ENCODE measurements at regions not wholly inside any gene's neighbourhood (a gene's known extent, or its start where the extent isn't known, plus 50 kb on each side); places are given as distances from the start of the nearest gene placed in this dataset.
"Not testable (repeated sequence)": the region's sequence is repeated elsewhere in the genome, so short reads cannot be mapped to it uniquely, and the experiment has no call there.

DNA sequence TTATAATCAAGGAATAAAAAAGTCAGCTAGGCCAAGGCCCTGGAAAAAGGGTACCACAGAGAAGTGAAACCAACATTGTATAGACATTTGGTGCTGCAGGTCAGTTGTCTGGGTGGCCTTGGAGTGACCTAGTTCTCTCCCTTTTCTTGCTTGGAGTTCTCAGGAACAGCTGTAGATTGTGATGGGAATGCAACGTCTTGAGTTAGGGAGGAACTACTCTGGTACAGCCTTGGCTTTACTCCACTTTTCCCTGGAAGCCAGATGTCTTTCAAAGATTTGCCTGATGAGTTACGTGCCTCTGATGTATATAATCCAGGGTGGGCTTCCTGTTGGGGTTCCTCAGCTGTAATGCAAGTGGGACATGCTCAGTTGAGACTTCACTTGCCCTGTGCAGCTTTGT, 694.7 kb downstream of the HTR1B start:
- DNase-seq: no peak
- in situ Hi-C loops (cut with MboI; ENCODE audit: low pct_unique_long_range_greater_than_20kb, low sequenced_read_pairs): no loop called here

GRCh38 chr6:76764057-76764456, 691.6 kb upstream of the IMPG1 start:
- in situ Hi-C loops (cut with MboI; ENCODE audit: low pct_unique_long_range_greater_than_20kb, low sequenced_read_pairs): no loop called here
- no peak for DNase-seq

DNA sequence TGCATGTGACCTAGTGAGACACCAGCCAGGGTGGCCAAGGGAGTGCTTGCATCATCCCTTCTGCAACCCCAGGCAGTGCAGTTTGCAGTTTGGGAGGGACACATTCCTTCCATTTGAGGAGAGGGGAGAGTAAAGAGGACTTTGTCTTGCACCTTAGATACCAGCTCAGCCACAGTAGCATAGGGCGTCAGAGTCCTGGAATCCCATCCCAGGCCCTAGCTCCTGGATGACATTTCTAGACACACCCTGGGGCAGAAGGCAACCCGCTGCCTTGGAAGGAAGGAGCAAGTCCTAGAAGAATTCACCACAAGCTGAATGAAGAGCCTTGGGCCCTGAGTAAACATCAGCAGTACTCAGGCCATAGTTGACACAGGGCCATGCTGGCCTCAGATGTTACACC, 680.4 kb upstream of the IMPG1 start:
- in situ Hi-C loops (cut with MboI; ENCODE audit: low pct_unique_long_range_greater_than_20kb, low sequenced_read_pairs): no loop called here
- DNase-seq: no peak

GRCh38 chr6:76745388-76745787, 672.9 kb upstream of the IMPG1 start:
- in situ Hi-C loops (cut with MboI; ENCODE audit: low pct_unique_long_range_greater_than_20kb, low sequenced_read_pairs); DNase-seq: not testable (repeated sequence)

- DNase-seq; in situ Hi-C loops (cut with MboI; ENCODE audit: low pct_unique_long_range_greater_than_20kb, low sequenced_read_pairs): not testable (repeated sequence)
These were observed 671.8 kb upstream of the IMPG1 start for GRCh38 chr6:76744151-76744720.

- in situ Hi-C loops (cut with MboI; ENCODE audit: low pct_unique_long_range_greater_than_20kb, low sequenced_read_pairs): no loop called here
These were observed 670.5 kb upstream of the IMPG1 start for GRCh38 chr6:76742919-76743318.

GRCh38 chr6:76719449-76719848, 647.0 kb upstream of the IMPG1 start:
- no peak for DNase-seq
- in situ Hi-C loops (cut with MboI; ENCODE audit: low pct_unique_long_range_greater_than_20kb, low sequenced_read_pairs): no loop called here

More at GRCh38 chr6:76742919-76743318, 670.5 kb upstream of the IMPG1 start:
- no peak for DNase-seq

- in situ Hi-C loops (cut with MboI; ENCODE audit: low pct_unique_long_range_greater_than_20kb, low sequenced_read_pairs): no loop called here
These were observed 636.3 kb upstream of the IMPG1 start for GRCh38 chr6:76708641-76709331.

DNA sequence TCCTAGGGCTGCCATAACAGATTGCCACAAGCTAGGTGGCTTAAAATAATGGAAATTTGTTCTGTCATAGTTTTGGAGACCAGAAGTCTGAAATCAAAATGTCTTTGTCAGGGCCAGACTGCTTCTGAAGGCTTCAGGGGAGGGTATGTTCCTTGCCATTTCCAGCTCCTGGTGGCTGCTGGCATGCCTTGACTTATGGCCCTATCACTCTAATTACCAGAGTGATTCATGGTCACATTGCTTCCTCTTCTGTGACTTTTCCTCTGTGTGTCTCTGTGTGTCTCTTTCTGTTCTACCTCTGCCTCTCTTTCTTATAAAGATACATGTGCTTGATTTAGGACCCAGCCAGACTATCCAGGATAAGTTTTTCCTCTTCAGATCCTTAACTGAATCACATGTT, 635.2 kb upstream of the IMPG1 start:
- no peak for DNase-seq
- in situ Hi-C loops (cut with MboI; ENCODE audit: low pct_unique_long_range_greater_than_20kb, low sequenced_read_pairs): no loop called here

More at GRCh38 chr6:76708641-76709331, 636.3 kb upstream of the IMPG1 start:
- no peak for DNase-seq

DNA sequence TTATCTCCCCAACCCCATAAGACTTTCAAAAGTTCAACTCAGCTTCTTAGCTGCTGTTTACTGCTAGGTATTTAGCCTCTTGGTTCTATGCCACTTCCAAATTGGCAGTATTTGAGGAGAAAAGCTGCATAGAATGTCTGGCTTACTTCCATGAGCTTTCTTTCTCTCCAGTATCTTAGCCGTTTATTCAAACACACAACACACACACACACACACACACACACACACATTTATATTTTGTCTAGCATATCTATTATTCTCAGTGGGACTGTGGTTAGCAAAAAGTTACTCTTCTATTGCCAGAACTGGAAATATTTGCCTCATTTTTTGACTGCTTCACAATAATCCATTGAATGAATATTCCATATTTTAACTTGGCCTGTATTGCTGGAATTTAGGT, 634.2 kb upstream of the IMPG1 start:
- DNase-seq: no peak
- in situ Hi-C loops (cut with MboI; ENCODE audit: low pct_unique_long_range_greater_than_20kb, low sequenced_read_pairs): no loop called here

GRCh38 chr6:76706086-76706485, 633.6 kb upstream of the IMPG1 start:
- DNase-seq: no peak
- in situ Hi-C loops (cut with MboI; ENCODE audit: low pct_unique_long_range_greater_than_20kb, low sequenced_read_pairs): no loop called here

DNA sequence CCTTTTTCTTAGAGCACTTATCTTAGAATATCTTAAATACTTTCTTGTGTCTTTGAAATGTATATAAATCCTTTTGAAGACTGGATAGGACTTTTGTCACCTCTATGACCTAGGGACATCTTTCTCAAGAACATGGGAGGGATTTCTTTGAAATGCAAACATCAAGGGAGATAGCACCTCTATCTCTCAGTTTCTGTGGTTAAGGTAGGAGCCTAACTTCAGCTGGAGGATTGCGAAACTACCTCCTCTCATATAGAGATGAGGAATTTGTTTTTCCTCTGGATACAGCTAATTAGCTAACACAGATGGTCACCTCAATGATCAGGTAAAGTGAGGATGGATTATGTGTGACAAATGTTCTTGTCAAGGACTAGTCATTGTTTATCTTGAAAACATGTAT, 631.3 kb upstream of the IMPG1 start:
- DNase-seq: no peak
- in situ Hi-C loops (cut with MboI; ENCODE audit: low pct_unique_long_range_greater_than_20kb, low sequenced_read_pairs): no loop called here

DNA sequence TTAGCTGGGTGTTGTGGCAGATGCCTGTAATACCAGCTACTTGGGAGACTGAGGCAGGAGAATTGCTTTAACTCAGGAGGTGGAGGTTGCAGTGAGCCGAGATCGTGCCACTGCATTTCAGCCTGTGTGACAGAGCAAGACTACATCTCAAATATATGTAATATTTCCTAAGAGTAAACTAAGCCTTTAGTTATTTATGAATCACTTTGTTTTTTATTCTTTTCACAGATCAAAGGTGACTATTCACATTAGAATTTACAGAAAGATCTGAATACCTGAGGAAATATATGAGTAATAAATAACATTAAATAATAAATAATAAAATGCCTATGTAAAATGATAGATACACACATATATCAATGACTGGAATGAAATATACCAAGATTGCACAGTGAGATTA, 630.8 kb upstream of the IMPG1 start:
- DNase-seq: no peak

GRCh38 chr6:76702187-76702586, 629.7 kb upstream of the IMPG1 start:
- no peak for DNase-seq
- in situ Hi-C loops (cut with MboI; ENCODE audit: low pct_unique_long_range_greater_than_20kb, low sequenced_read_pairs): no loop called here

More for the DNA sequence above, 630.8 kb upstream of the IMPG1 start:
- in situ Hi-C loops (cut with MboI; ENCODE audit: low pct_unique_long_range_greater_than_20kb, low sequenced_read_pairs): no loop called here

GRCh38 chr6:76701610-76702009, 629.1 kb upstream of the IMPG1 start:
- DNase-seq: no peak
- in situ Hi-C loops (cut with MboI; ENCODE audit: low pct_unique_long_range_greater_than_20kb, low sequenced_read_pairs): no loop called here

- in situ Hi-C loops (cut with MboI; ENCODE audit: low pct_unique_long_range_greater_than_20kb, low sequenced_read_pairs): no loop called here
- no peak for DNase-seq
These were observed 625.1 kb upstream of the IMPG1 start for GRCh38 chr6:76697585-76697984.

DNA sequence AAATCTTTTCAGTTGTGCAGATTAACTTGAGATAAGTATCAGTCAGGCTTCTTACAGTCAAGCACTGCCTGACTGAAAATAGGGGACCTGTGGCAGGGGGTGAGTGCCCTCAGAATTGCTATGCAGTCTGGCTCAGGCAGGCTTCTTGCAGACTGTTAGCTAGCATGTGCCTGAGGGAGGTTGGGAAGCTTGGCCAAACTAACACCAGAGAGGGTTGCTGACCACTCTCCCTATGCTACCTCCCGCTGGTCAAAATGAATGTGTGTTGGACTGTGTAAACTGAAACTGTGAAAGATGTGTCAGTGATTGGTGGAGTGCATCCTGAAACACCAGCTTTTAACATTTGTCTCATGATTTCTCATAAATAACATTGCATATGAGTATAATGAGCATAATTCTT, 622.3 kb upstream of the IMPG1 start:
- in situ Hi-C loops (cut with MboI; ENCODE audit: low pct_unique_long_range_greater_than_20kb, low sequenced_read_pairs): no loop called here
- DNase-seq: no peak

GRCh38 chr6:76684875-76685274, 612.4 kb upstream of the IMPG1 start:
- DNase-seq: no peak
- in situ Hi-C loops (cut with MboI; ENCODE audit: low pct_unique_long_range_greater_than_20kb, low sequenced_read_pairs): no loop called here

- no peak for DNase-seq
- in situ Hi-C loops (cut with MboI; ENCODE audit: low pct_unique_long_range_greater_than_20kb, low sequenced_read_pairs): no loop called here
These were observed 611.5 kb upstream of the IMPG1 start for GRCh38 chr6:76683985-76684384.

GRCh38 chr6:76682842-76683241, 610.4 kb upstream of the IMPG1 start:
- peak; percentile 38 for DNase-seq
- in situ Hi-C loops (cut with MboI; ENCODE audit: low pct_unique_long_range_greater_than_20kb, low sequenced_read_pairs): no loop called here

DNA sequence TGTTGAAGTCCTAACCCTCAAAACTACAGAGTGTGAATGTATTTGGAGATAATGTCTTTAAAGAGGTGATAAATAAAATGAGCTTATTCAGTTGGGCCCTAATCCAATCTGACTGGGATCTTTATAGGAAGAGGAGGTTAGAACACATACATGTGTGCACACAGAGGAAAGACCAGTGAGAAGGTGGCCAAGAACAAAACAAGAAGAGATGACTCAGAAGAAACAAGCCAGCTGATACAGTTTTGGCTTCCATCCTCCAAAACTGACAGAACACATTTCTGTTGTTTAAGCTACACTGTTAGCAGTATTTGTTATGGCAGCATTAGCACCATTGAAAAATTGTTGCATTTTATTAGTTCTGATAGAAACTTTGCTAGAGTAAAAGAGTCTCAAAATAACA, 609.3 kb upstream of the IMPG1 start:
- in situ Hi-C loops (cut with MboI; ENCODE audit: low pct_unique_long_range_greater_than_20kb, low sequenced_read_pairs): no loop called here

More for the DNA sequence above, 609.3 kb upstream of the IMPG1 start:
- DNase-seq: no peak
